ENCODE measurements at regions not wholly inside any gene's neighbourhood (a gene's known extent, or its start where the extent isn't known, plus 50 kb on each side); places are given as distances from the start of the nearest gene placed in this dataset.

GRCh38 chr6:2440516-2440915 is 195.1 kb upstream of the GMDS start:
- Histone ChIP-seq H3K4me1 (no peaks in the 10 kb centered on the region), H3K27me3 (no peaks in the 10 kb centered on the region), H3K4me3 (no peak overlapping the region), H3K27ac (no peak overlapping the region), H3K36me3 (no peaks in the 10 kb centered on the region), H3K9me3 (no peaks in the 10 kb centered on the region)
- TF ChIP-seq CTCF (IDR thresholded peaks at IDR 0.05) (no peak), POLR2AphosphoS5 (IDR thresholded peaks at IDR 0.05) (no peak), POLR2A (IDR thresholded peaks at IDR 0.05) (no peak), EP300 (IDR thresholded peaks at IDR 0.05) (no peak)
- ATAC-seq (ENCODE audit: low FRiP score in 2 of 2) (no peak), DNase-seq (no peak)

GRCh38 chr6:2439632-2440031 is 194.2 kb upstream of the GMDS start:
- H3K27ac ChIP-seq: no peak overlapping the region
- ATAC-seq (ENCODE audit: low FRiP score in 2 of 2) (no peak), DNase-seq (no peak)
- no peaks in the 10 kb centered on the region for H3K27me3 ChIP-seq
- TF ChIP-seq POLR2AphosphoS5 (IDR thresholded peaks at IDR 0.05): no peak
- no peak overlapping the region for H3K4me3 ChIP-seq
- H3K36me3 ChIP-seq: no peaks in the 10 kb centered on the region
- H3K9me3 ChIP-seq: no peaks in the 10 kb centered on the region
- WGBS, 2 donors: 83 to 84% methylated on average over 6 of the region's 6 CpGs
- H3K4me1 ChIP-seq: no peaks in the 10 kb centered on the region

- Histone ChIP-seq H3K27me3 (no peaks in the 10 kb centered on the region), H3K9me3 (no peaks in the 10 kb centered on the region), H3K27ac (no peak overlapping the region), H3K4me3 (no peak overlapping the region), H3K4me1 (no peaks in the 10 kb centered on the region), H3K36me3 (no peaks in the 10 kb centered on the region)
- WGBS, 2 donors: 86 to 94% methylated on average over 2 of the region's 2 CpGs
- DNase-seq (no peak), ATAC-seq (ENCODE audit: low FRiP score in 2 of 2) (no peak)
- TF ChIP-seq EP300 (IDR thresholded peaks at IDR 0.05) (no peak), POLR2AphosphoS5 (IDR thresholded peaks at IDR 0.05) (no peak), POLR2A (IDR thresholded peaks at IDR 0.05) (no peak), CTCF (IDR thresholded peaks at IDR 0.05) (no peak)
These were observed 193.7 kb upstream of the GMDS start for GRCh38 chr6:2439082-2439481.

- no peaks in the 10 kb centered on the region for H3K27me3 ChIP-seq
- DNase-seq (peak in 1 of 2 donors; percentile 53), ATAC-seq (ENCODE audit: low FRiP score in 2 of 2) (no peak)
- H3K27ac ChIP-seq: no peak overlapping the region
- 91 to 92% methylated on average over 23 of the region's 23 CpGs for WGBS, 2 donors
- no peak overlapping the region for H3K4me3 ChIP-seq
- no peaks in the 10 kb centered on the region for H3K36me3 ChIP-seq
- TF ChIP-seq EP300 (IDR thresholded peaks at IDR 0.05) (no peak), POLR2AphosphoS5 (IDR thresholded peaks at IDR 0.05) (no peak), CTCF (IDR thresholded peaks at IDR 0.05) (no peak), POLR2A (IDR thresholded peaks at IDR 0.05) (no peak)
- H3K9me3 ChIP-seq: no peaks in the 10 kb centered on the region
- H3K4me1 ChIP-seq: no peaks in the 10 kb centered on the region
These were observed 191.2 kb upstream of the GMDS start for GRCh38 chr6:2436410-2437154.

- DNase-seq: no peak
- Histone ChIP-seq H3K36me3 (no peaks in the 10 kb centered on the region), H3K9me3 (no peaks in the 10 kb centered on the region), H3K27ac (no peak overlapping the region), H3K27me3 (no peaks in the 10 kb centered on the region), H3K4me3 (no peak overlapping the region), H3K4me1 (no peaks in the 10 kb centered on the region)
- WGBS, 2 donors: 87 to 90% methylated on average over 9 of the region's 9 CpGs
- TF ChIP-seq POLR2A (IDR thresholded peaks at IDR 0.05): no peak
- no peak for TF ChIP-seq POLR2AphosphoS5 (IDR thresholded peaks at IDR 0.05)
- TF ChIP-seq EP300 (IDR thresholded peaks at IDR 0.05): no peak
- TF ChIP-seq CTCF (IDR thresholded peaks at IDR 0.05): no peak
- ATAC-seq (ENCODE audit: low FRiP score in 2 of 2): no peak
These were observed 189.9 kb upstream of the GMDS start for GRCh38 chr6:2435323-2435722.
